AG08395 (cell line): ENCODE measurements at regions not wholly inside any gene's neighbourhood (a gene's known extent, or its start where the extent isn't known, plus 50 kb on each side); places are given as distances from the start of the nearest gene placed in this dataset.

Source experiments
- DNase-seq: peaks from one replicate; pipeline ENCODE4 v3.0.0; 2012; ENCODE audit warnings: mixed read lengths, low spot score

GRCh38 chr6:144578385-144579350 lies 293.5 kb downstream of the UTRN start:
- DNase-seq: peak; percentile 44

GRCh38 chr6:144580039-144580438 lies 294.9 kb downstream of the UTRN start:
- no peak for DNase-seq

GRCh38 chr6:144580771-144581170 lies 295.6 kb downstream of the UTRN start:
- no peak for DNase-seq

DNA sequence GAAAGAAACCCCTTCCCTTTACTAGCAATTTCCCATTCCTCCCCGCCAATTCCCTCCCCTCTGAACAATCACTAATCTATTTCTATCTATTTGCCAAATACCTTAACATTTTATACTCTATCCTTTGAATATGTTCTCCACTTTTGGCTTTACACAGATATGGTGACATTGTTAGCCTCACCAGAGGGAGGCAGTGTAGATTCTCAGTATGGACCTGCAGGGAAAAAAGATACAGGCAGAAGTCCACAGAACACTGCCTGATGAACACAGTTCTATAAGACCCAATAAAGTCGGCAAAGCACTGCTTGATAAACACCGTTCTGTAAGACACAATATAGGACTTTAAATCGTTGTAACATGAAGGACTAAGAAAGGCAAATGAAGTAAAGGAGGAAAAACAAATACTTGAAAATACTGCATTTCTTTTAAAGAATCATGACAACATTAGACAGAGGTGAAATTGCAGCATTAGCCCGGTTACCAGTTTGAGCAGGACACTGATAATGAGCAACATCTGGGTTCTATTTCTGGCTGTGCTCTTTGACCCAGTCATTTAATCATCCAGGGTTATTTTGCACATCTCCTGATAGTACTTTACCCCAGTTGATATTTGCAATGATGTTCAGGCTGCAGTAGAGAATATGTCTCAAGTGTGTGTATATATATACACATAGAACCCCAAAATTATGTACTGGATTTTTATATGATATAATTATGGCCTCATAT lies 296.8 kb downstream of the UTRN start:
- DNase-seq: no peak

- peak; percentile 24 for DNase-seq
Observed at GRCh38 chr6:144582939-144583613, 297.9 kb downstream of the UTRN start.

DNA sequence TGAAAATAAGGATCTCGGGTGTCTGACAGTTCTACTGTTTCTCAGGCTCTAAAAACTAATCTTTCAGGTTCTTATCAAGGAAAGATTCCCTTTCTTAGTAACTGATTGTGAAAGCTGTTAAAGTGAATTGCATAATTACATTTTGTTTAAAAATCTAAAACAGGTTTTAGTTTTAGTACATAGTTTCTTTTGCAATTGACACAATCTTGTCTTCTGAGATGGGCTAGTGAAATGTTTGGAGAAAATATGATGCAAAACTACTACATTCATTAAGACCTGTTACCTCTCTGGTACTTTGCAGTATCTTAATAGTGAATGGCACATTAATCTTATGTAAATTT lies 298.4 kb downstream of the UTRN start:
- DNase-seq: no peak

- DNase-seq: peak; percentile 24
Observed at GRCh38 chr6:144585217-144585814, 300.2 kb downstream of the UTRN start.

GRCh38 chr6:144586986-144587385 lies 301.9 kb downstream of the UTRN start:
- DNase-seq: no peak

DNA sequence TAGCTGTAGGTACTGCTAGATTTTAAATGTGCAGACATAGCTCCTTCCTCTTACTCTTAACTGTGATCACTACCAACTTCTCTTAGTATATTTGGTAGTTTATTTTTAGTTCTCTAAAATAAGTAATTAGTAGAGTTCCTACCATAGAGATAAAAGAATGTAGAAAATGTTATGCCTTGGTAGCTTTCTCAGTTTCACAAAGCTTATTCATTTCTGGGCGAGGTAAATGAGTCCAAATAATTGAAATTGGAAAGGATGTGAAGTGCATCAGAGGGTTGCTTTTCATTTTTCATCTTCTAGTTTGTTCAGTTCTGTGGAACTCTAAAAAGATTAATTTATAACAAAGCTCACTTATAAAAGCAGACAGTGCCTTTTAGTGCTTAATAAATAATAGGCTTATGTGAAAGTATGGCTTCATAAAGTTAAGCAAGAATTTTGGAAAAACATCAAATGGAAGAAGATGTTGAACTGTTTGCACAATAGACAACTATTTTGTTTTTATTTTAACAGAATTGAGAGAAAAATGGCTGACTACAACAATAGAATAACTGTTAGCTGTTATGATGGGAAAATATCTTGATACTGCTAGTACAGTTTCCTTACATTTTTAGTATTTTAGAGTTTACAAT lies 303.7 kb downstream of the UTRN start:
- DNase-seq: no peak

- no peak for DNase-seq
Observed at GRCh38 chr6:144590532-144590931, 305.4 kb downstream of the UTRN start.

- DNase-seq: no peak
Observed at GRCh38 chr6:144593392-144593791, 308.3 kb downstream of the UTRN start.

DNA sequence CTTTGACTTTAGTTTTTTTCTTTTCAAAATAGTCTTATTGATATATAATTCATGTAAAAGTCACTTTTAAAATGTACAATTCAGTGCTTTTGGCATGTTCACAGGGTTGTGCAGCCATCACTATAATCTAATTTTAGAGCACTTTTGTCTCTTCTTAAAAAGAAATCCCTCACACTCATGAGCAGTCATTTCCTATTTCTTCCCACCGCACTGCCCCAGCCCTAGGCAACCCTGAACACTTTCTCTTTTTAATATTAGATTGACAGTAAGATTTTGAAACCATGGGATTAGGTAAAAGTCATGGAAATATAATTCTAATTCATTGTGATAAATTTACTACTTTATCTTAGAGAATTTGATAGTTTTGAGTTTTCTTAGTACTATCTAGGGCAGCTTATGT lies 309.4 kb downstream of the UTRN start:
- no peak for DNase-seq

DNA sequence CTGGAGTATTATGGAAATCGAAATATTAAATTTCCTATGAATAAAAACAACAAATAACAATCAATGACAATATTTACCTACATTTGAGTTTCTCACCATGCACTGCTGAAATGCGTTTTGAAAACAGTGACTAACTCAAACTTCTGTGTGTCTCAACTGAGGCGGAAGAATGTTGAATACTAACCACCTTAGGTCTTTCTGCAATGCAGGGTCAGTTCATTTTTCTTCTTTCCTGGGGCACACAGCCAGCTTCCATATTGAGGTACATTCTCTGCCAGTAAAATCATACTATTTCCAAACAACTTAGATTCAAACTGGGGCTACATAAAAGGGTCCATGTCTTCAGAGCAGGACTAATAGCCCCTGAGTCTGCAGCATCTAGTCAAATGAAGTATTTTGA lies 310.1 kb downstream of the UTRN start:
- DNase-seq: no peak

DNA sequence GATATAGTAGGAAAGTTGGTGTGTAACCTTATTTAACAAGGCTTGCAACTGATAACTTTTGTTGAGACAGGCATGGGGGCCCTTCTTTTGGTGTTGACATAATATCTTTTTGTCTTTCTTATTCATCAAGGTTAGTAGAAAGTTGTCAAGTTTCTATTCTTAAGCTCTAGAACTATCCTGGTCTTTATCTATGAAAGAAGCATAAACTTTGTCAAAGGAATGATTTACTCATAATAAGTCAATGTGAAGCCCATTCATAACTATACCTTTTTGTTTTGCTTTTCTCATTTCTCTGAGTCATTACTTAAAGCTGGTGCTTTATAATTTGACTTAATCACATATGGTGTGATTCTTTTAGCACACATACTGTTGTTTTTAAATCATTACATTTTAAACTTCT lies 312.4 kb downstream of the UTRN start:
- DNase-seq: no peak

- DNase-seq: no peak
Observed at GRCh38 chr6:144599615-144600014, 314.5 kb downstream of the UTRN start.

DNA sequence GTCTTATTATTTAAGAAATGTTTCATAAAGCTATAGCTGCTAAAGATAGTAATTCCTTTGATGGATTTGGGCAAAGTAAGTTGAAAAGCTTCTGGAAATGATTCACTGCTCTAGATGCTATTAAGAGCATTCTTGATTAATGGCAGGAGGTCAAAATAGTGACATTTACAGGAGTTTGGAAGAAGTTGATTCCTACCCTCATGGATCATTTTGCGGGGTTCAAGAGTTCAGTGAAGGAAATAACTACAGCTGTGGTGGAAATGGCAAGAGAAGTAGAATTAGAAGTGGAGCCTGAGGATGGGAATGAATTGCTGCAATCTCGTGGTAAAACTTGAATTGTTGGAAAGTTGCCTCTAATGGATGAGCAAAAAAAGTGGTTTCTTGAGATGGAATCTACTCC lies 316.1 kb downstream of the UTRN start:
- DNase-seq: no peak

DNA sequence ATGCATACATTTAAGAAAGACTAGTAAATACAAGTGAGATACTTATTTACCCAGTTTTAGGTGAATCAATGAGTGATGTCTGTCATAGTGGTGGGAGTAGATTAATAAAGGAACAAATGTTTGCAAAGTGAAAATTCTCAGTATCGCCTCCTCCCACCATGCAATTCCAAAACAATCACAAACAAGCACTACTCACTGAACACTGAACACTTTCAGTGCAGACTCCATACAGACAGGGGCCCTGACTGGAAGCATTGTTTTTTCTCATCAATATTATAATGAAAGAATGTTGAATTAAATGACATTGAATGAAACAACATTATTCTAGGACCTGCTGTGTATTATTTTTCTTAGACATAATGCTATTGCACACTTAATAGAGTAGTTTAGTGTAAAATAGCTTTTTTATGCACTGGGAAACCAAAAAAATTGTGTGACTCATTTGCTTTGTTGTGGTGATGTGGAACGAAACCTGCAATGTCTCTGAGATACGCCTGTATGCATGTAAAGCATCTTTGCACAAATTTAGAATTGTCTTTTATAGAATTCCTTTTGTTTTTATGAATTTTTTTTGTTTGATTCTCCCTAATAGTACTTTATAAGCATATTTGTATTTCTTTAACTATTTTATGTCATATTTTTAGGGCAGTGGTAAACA lies 317.5 kb downstream of the UTRN start:
- DNase-seq: no peak

GRCh38 chr6:144606083-144606482 lies 320.9 kb downstream of the UTRN start:
- no peak for DNase-seq

- DNase-seq: no peak
Observed at GRCh38 chr6:144607998-144608735, 323.0 kb downstream of the UTRN start.

GRCh38 chr6:144612811-144613210 lies 327.7 kb downstream of the UTRN start:
- DNase-seq: no peak

DNA sequence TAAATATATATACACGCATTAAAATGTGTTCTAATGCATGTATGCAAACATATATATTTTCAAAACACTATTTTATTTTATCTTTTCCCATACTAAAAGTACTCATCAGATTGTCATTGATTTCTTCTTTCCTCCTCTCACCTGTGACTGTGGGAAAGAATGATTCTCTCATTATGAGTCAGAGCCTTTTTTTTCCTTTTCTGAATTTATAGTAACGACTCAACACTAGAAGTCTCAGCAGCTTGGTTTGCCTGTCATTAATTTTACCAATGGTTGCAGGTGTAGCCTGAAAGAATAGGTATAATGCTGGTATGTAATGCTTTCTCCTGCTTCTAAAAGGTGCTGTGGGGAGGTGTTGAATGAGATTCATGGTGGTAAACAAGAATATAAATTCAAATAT lies 328.7 kb downstream of the UTRN start:
- DNase-seq: no peak
